H1 (cell line): ENCODE measurements at regions not wholly inside any gene's neighbourhood (a gene's known extent, or its start where the extent isn't known, plus 50 kb on each side); places are given as distances from the start of the nearest gene placed in this dataset.
A peak's percentile ranks its signal among the peaks of the same experiment; 100 is the strongest.

Experiments used
- CTCF ChIA-PET: fragments of 300-600 bp; sonication (Branson Sonifier 250); formaldehyde crosslinking; loops from one replicate; lab custom pipeline; 2021; ENCODE audit not compliant: partially characterized antibody; lab: Charles Lee
- POLR2A ChIA-PET: fragments of 300-600 bp; sonication (Branson Sonifier 250); formaldehyde crosslinking; loops from one replicate; lab custom pipeline; 2021; ENCODE audit warnings: inconsistent platforms; ENCODE audit not compliant: partially characterized antibody; lab: Charles Lee
- DNase-seq, 2 experiments: peaks; one replicate each; pipeline versions ENCODE4 v3.0.0 to v3.0.0-alpha.2; 2010 to 2022; ENCODE audit warnings: low spot score in 2 of 2, low read depth in 1 of 2, mixed read lengths in 1 of 2
- FAIRE-seq: peaks from 2 replicates; lab custom pipeline; 2011; peaks lifted over from hg19 to GRCh38; lab: Jason Lieb, UNC
- H2AFZ ChIP-seq: 2 replicates; pipeline ENCODE4 v1.8.1; 2012; ENCODE audit warnings: low read length, inconsistent platforms
- H2AK5ac ChIP-seq: 2 replicates; pipeline ENCODE4 v1.6.1; 2013; ENCODE audit warnings: low read depth, low read length
- H2BK120ac ChIP-seq: replicated peaks from 2 replicates; pipeline ENCODE3; 2013; ENCODE audit warnings: low read depth, low read length, inconsistent platforms
- H2BK12ac ChIP-seq: 2 replicates; pipeline ENCODE4 v1.6.1; 2013; ENCODE audit warnings: low read depth, low read length
- H2BK15ac ChIP-seq: 2 replicates; pipeline ENCODE4 v1.6.1; 2013; ENCODE audit warnings: low read length
- H2BK20ac ChIP-seq: 2 replicates; pipeline ENCODE4 v1.6.1; 2013; ENCODE audit warnings: low read length
- H2BK5ac ChIP-seq: 2 replicates; pipeline ENCODE4 v1.6.1; 2013; ENCODE audit warnings: low read depth, low read length
- H3K14ac ChIP-seq: 2 replicates; pipeline ENCODE4 v1.6.1; 2013; ENCODE audit warnings: inconsistent platforms; ENCODE audit not compliant: insufficient read length
- H3K18ac ChIP-seq: 2 replicates; pipeline ENCODE4 v1.6.1; 2013; ENCODE audit warnings: low read length; ENCODE audit errors: extremely low read depth
- H3K23ac ChIP-seq: 2 replicates; pipeline ENCODE4 v1.6.1; 2013; ENCODE audit warnings: inconsistent platforms; ENCODE audit not compliant: insufficient read length
- H3K23me2 ChIP-seq: 2 replicates; pipeline ENCODE4 v1.6.1; 2013; ENCODE audit warnings: low read depth, low read length
- H3K27ac ChIP-seq: 2 replicates; pipeline ENCODE4 v1.6.1; 2011; ENCODE audit warnings: low read depth, low read length, inconsistent platforms
- H3K27me3 ChIP-seq, 4 experiments: replicated peaks in 1 of 4; 1 replicate in 1 of 4; 2 replicates in 3 of 4; pipeline versions ENCODE4 v1.6.1 to v1.8.1; 2011 to 2013; ENCODE audit warnings: low read length in 3 of 4, mild to moderate bottlenecking in 3 of 4, inconsistent platforms in 2 of 4, mixed read lengths in 2 of 4, moderate library complexity in 1 of 4; ENCODE audit not compliant: control insufficient read depth in 3 of 4, insufficient read depth in 3 of 4; ENCODE audit errors: extremely low read depth in 1 of 4
- H3K36me3 ChIP-seq, 4 experiments: 2 replicates each; pipeline versions ENCODE4 v1.6.1 to v1.8.1; 2011 to 2013; ENCODE audit warnings: mild to moderate bottlenecking in 4 of 4, low read length in 3 of 4, moderate library complexity in 2 of 4, control low read depth in 1 of 4, inconsistent platforms in 1 of 4; ENCODE audit not compliant: insufficient read depth in 4 of 4, control insufficient read depth in 2 of 4
- H3K4ac ChIP-seq: replicated peaks from 2 replicates; pipeline ENCODE3; 2013; ENCODE audit warnings: low read length, low read depth, mixed read lengths, inconsistent platforms; ENCODE audit not compliant: insufficient read length
- H3K4me1 ChIP-seq, 4 experiments: replicated peaks in 1 of 4; 1 replicate in 1 of 4; 2 replicates in 3 of 4; pipeline versions ENCODE4 v1.6.1 to v1.8.1; 2011 to 2013; ENCODE audit warnings: low read length in 3 of 4, inconsistent platforms in 2 of 4, mixed read lengths in 1 of 4; ENCODE audit not compliant: insufficient read depth in 4 of 4, control insufficient read depth in 3 of 4
- H3K4me2 ChIP-seq, 2 experiments: 2 replicates each; pipeline versions ENCODE4 v1.6.1 to v1.8.1; 2011 to 2013; ENCODE audit warnings: low read depth in 2 of 2, low read length in 2 of 2, control low read depth in 1 of 2, inconsistent platforms in 1 of 2, mild to moderate bottlenecking in 1 of 2; ENCODE audit not compliant: insufficient read depth in 1 of 2
- H3K4me3 ChIP-seq, 4 experiments: fragments of 200-600, 300-600 bp in 1 of 4; sonication (generic), shearing (Covaris generic), sonication (Bioruptor Twin) in 1 of 4; 2 replicates each; pipeline versions ENCODE4 v1.5.1 to v1.8.1; 2011 to 2016; ENCODE audit warnings: low read length in 4 of 4, low read depth in 3 of 4, control low read depth in 2 of 4, inconsistent platforms in 2 of 4, mild to moderate bottlenecking in 2 of 4, mixed read lengths in 1 of 4, moderate library complexity in 1 of 4; ENCODE audit not compliant: insufficient read depth in 2 of 4; ENCODE audit errors: extremely low read depth in 1 of 4
- H3K56ac ChIP-seq: replicated peaks from 2 replicates; pipeline ENCODE3; 2013; ENCODE audit warnings: low read depth, mild to moderate bottlenecking, mixed read lengths, low read length, inconsistent platforms; ENCODE audit not compliant: insufficient read length
- H3K79me1 ChIP-seq: 2 replicates; pipeline ENCODE4 v1.6.1; 2013; ENCODE audit warnings: low read depth, low read length, control low read depth
- H3K79me2 ChIP-seq, 2 experiments: 2 replicates each; pipeline versions ENCODE4 v1.6.1 to v1.8.1; 2012 to 2013; ENCODE audit warnings: low read length in 2 of 2, mild to moderate bottlenecking in 2 of 2, inconsistent platforms in 1 of 2; ENCODE audit not compliant: insufficient read depth in 2 of 2, control insufficient read depth in 1 of 2
- H3K9ac ChIP-seq, 4 experiments: replicated peaks in 1 of 4; 1 replicate in 1 of 4; 2 replicates in 3 of 4; pipeline versions ENCODE4 v1.6.1 to v1.8.1; 2011 to 2013; ENCODE audit warnings: low read depth in 3 of 4, low read length in 3 of 4, control low read depth in 2 of 4, mild to moderate bottlenecking in 2 of 4, moderate library complexity in 2 of 4, inconsistent platforms in 1 of 4; ENCODE audit errors: extremely low read depth in 1 of 4
- H3K9me3 ChIP-seq, 2 experiments: 2 replicates each; pipeline versions ENCODE4 v1.6.1 to v1.8.1; 2012 to 2013; ENCODE audit warnings: mild to moderate bottlenecking in 2 of 2, moderate library complexity in 2 of 2, control low read depth in 1 of 2, inconsistent platforms in 1 of 2, low read depth in 1 of 2, low read length in 1 of 2, mixed read lengths in 1 of 2; ENCODE audit not compliant: insufficient read depth in 2 of 2
- H4K20me1 ChIP-seq, 2 experiments: replicated peaks in 1 of 2; 2 replicates each; pipeline versions ENCODE3 to v1.8.1; 2011 to 2013; ENCODE audit warnings: inconsistent platforms in 2 of 2, low read length in 2 of 2, mild to moderate bottlenecking in 1 of 2; ENCODE audit not compliant: insufficient read depth in 2 of 2, control insufficient read depth in 1 of 2
- H4K5ac ChIP-seq: 2 replicates; pipeline ENCODE4 v1.6.1; 2013; ENCODE audit warnings: low read length, low read depth, mixed read lengths, inconsistent platforms; ENCODE audit not compliant: insufficient read length
- H4K8ac ChIP-seq: 2 replicates; pipeline ENCODE4 v1.8.0; 2013; ENCODE audit warnings: mild to moderate bottlenecking, moderate library complexity, low read length, inconsistent platforms; ENCODE audit not compliant: insufficient read depth; ENCODE audit errors: extremely low read depth
- H4K91ac ChIP-seq: replicated peaks from 2 replicates; pipeline ENCODE3; 2013; ENCODE audit warnings: low read length, mixed read lengths, inconsistent platforms; ENCODE audit not compliant: insufficient read length
- BCL11A ChIP-seq, 2 experiments: IDR thresholded peaks; one replicate each; pipeline ENCODE4 v1.6.1; 2011; ENCODE audit warnings: low read depth in 2 of 2, low read length in 2 of 2, mild to moderate bottlenecking in 2 of 2
- BRCA1 ChIP-seq: IDR thresholded peaks from 2 replicates; pipeline ENCODE4 v1.6.1; 2012; ENCODE audit warnings: low read depth, low read length, improper control_type of control experiment
- CEBPB ChIP-seq: IDR thresholded peaks from 2 replicates; pipeline ENCODE4 v1.6.1; 2012; ENCODE audit warnings: low read depth, low read length
- HDAC2 ChIP-seq, 2 experiments: fragments of 300-600 bp in 1 of 2; sonication (generic) in 1 of 2; IDR thresholded peaks; 2 replicates each; pipeline ENCODE4 v1.6.1; 2011 to 2012; ENCODE audit warnings: low read depth in 2 of 2, low read length in 2 of 2, mild to moderate bottlenecking in 2 of 2, moderate library complexity in 2 of 2, borderline replicate concordance in 1 of 2, inconsistent platforms in 1 of 2
- HDAC6 ChIP-seq: IDR thresholded peaks from one replicate; pipeline ENCODE4 v1.7.1; 2012; ENCODE audit warnings: low read depth, mild to moderate bottlenecking, inconsistent platforms, low read length, moderate library complexity
- KDM1A ChIP-seq: fragments of 200-600, 300-600 bp; sonication (generic); IDR thresholded peaks from 2 replicates; pipeline ENCODE4 v1.7.1; 2016; ENCODE audit warnings: mild to moderate bottlenecking, low read length, borderline replicate concordance
- KDM5A ChIP-seq: fragments of 200-600 bp; IDR thresholded peaks from 2 replicates; pipeline ENCODE4 v1.7.1; 2012; ENCODE audit warnings: mild to moderate bottlenecking, low read length, inconsistent platforms, mixed read lengths
- SIRT6 ChIP-seq: IDR thresholded peaks from one replicate; pipeline ENCODE4 v1.7.1; 2012; ENCODE audit warnings: low read length, inconsistent platforms
- TCF12 ChIP-seq: IDR thresholded peaks from 2 replicates; pipeline ENCODE4 v1.6.1; 2011; ENCODE audit warnings: low read depth, mild to moderate bottlenecking, low read length
- WGBS, 2 experiments: shearing (Covaris generic) in 1 of 2; methylation state at CpG; one replicate each; pipeline versions ENCODE4 v1.1.6 to v1.1.7; 2013 to 2015; ENCODE audit warnings: low lambda C conversion rate in 2 of 2, mixed read lengths in 2 of 2, inconsistent platforms in 1 of 2, low coverage in 1 of 2, missing lambda C conversion rate in 1 of 2; ENCODE audit not compliant: insufficient replicate concordance in 2 of 2, insufficient coverage in 1 of 2, insufficient read length in 1 of 2; ENCODE audit errors: extremely low coverage in 1 of 2, missing lambda C conversion rate in 1 of 2; 5-methylcytosine and 5-hydroxymethylcytosine counted together

DNA sequence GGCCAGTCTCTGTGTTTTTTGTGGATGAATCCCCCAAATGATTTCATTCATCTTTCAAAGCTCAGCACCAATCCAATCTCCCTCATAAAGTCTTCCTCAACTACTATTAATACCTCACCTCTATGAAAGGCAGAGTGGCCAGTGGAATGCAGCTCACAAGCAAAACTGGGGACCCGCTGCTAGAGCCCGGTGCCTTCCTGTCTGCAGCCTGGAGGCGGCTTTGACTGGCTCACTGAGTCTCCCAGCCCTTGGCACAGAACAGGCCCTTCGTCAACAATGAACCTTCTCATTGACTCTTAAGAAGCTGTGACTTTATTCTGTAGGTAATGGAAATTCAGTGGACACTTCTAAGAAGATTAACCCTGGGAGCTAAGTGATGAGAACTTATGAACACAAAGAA lies 86.8 kb upstream of the RAB4A start:
- no peaks in the 10 kb centered on the region for H3K9me3 ChIP-seq
- no peak for TF ChIP-seq BCL11A (IDR thresholded peaks at IDR 0.05; ENCODE audit: low read depth in 2 of 2, low read length in 2 of 2)
- no peak for TF ChIP-seq TCF12
- no peak for TF ChIP-seq HDAC2 (IDR thresholded peaks at IDR 0.05; ENCODE audit: borderline replicate concordance in 1 of 2, low read depth in 2 of 2, low read length in 2 of 2)
- TF ChIP-seq KDM5A: no peak
- no peak for TF ChIP-seq KDM1A
- no peak for TF ChIP-seq SIRT6
- TF ChIP-seq CEBPB: no peak
- no peak for TF ChIP-seq HDAC6
- TF ChIP-seq BRCA1: no peak

More for the DNA sequence above, 86.8 kb upstream of the RAB4A start:
- CTCF ChIA-PET: interaction anchor here (0.6 to 2.1 kb wide), 8 partner anchors 14 to 307 kb away, joined by 3 to 7 read pairs (median 3); no protein-coding TSS in a partner anchor
- H3K18ac ChIP-seq: no peak overlapping the region
- no peak overlapping the region for H3K14ac ChIP-seq
- no peaks in the 10 kb centered on the region for H3K23me2 ChIP-seq
- H3K36me3 ChIP-seq: no peaks in the 10 kb centered on the region
- no peak overlapping the region for H2BK120ac ChIP-seq
- H3K9ac ChIP-seq: no peak overlapping the region
- H3K4me2 ChIP-seq: no peak overlapping the region
- no peak overlapping the region for H4K91ac ChIP-seq
- FAIRE-seq (no peak), DNase-seq (no peak)
- H2BK15ac ChIP-seq: no peak overlapping the region
- H4K8ac ChIP-seq: no peak overlapping the region
- no peak overlapping the region for H3K4ac ChIP-seq
- peaks cover 0 to 3% of the 10 kb centered on the region in 2 experiments; a peak in 1 of 4 replicates for H3K79me2 ChIP-seq
- no peaks in the 10 kb centered on the region for H3K27me3 ChIP-seq
- H3K27ac ChIP-seq: no peak overlapping the region
- no peak overlapping the region for H4K5ac ChIP-seq
- H3K4me1 ChIP-seq: no peaks in the 10 kb centered on the region
- no peak overlapping the region for H3K23ac ChIP-seq
- H2BK20ac ChIP-seq: 0 out of 2 replicates have a peak overlapping the region, but pooled peaks have one; percentile 49
- POLR2A ChIA-PET: no interaction called here
- no peak overlapping the region for H2BK12ac ChIP-seq
- H3K4me3 ChIP-seq: no peak overlapping the region
- 89% methylated on average over 4 of the region's 4 CpGs; no CpG with 5 or more reads in 1 of the 2 experiments for WGBS, 2 experiments
- H3K79me1 ChIP-seq: no peaks in the 10 kb centered on the region
- H2AFZ ChIP-seq: peak overlapping the region; percentile 38; the same call in 1 of the 2 replicates
- H2BK5ac ChIP-seq: no peak overlapping the region
- H4K20me1 ChIP-seq: no peaks in the 10 kb centered on the region
- H2AK5ac ChIP-seq: no peak overlapping the region
- H3K56ac ChIP-seq: no peak overlapping the region
